NOMO-1 treated with dmso at 0.1 percent for 144 hours (cell line): ENCODE measurements at regions not wholly inside any gene's neighbourhood (a gene's known extent, or its start where the extent isn't known, plus 50 kb on each side); places are given as distances from the start of the nearest gene placed in this dataset.

Source experiments
- DNase-seq: peaks from one replicate; lab custom pipeline; 2025; ENCODE audit not compliant: unreplicated experiment; lab: John Stamatoyannopoulos, UW

GRCh38 chr5:98700730-98701129 lies 72.7 kb upstream of the RGMB start:
- DNase-seq = no peak

- DNase-seq = no peak
Measured at GRCh38 chr5:98705841-98706240, 67.6 kb upstream of the RGMB start.

- no peak for DNase-seq
Measured at GRCh38 chr5:98709681-98710080, 63.8 kb upstream of the RGMB start.

GRCh38 chr5:98713027-98713426 lies 60.4 kb upstream of the RGMB start:
- DNase-seq = no peak

GRCh38 chr5:98713856-98714255 lies 59.6 kb upstream of the RGMB start:
- DNase-seq = no peak

- no peak for DNase-seq
Measured at GRCh38 chr5:98714710-98715288, 58.7 kb upstream of the RGMB start.

GRCh38 chr5:98721231-98721928 lies 52.1 kb upstream of the RGMB start:
- no peak for DNase-seq

- DNase-seq = no peak
Measured at GRCh38 chr5:98722188-98722587, 51.3 kb upstream of the RGMB start.

- no peak for DNase-seq
Measured at GRCh38 chr5:98723061-98723460, 50.4 kb upstream of the RGMB start.
